22Rv1 (cell line): ENCODE measurements at regions not wholly inside any gene's neighbourhood (a gene's known extent, or its start where the extent isn't known, plus 50 kb on each side); places are given as distances from the start of the nearest gene placed in this dataset.

Source experiments
- H3K27ac ChIP-seq: fragments of 450-650 bp; 2 replicates; pipeline ENCODE4 v1.5.1; 2017
- CTCF ChIP-seq: fragments of 450-650 bp; IDR thresholded peaks from 2 replicates; pipeline ENCODE4 v1.5.1; 2017; ENCODE audit warnings: mild to moderate bottlenecking
- ZFX ChIP-seq: fragments of 450-650 bp; IDR thresholded peaks from 2 replicates; pipeline ENCODE4 v1.6.1; 2017; ENCODE audit warnings: antibody characterized with exemption, borderline replicate concordance

GRCh38 chrY:9029929-9030328, 307.3 kb upstream of the TSPY4 start:
- H3K27ac ChIP-seq = peak overlapping the region; percentile 64
- TF ChIP-seq ZFX (no peak), CTCF (no peak)

DNA sequence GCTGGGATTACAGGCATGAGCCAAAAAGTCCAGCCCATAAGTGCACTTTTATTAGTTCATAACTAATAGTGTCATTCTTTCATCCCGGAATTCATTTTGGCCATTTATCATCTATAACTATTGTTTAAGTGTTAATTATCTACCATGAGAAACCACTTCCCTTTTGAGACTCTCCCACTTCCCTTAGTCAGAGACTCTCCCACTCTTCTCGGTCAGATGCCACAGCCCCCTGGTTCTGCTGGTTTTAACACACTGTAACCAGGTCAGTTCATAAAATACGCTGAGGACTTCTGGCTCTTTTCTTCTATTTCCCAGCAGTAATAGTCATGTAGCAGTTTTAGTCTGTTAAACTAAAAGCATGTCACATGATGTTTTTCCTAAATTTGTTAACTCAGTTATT, 303.0 kb upstream of the TSPY4 start:
- no peak overlapping the region for H3K27ac ChIP-seq

GRCh38 chrY:9035246-9035645, 302.0 kb upstream of the TSPY4 start:
- no peak for TF ChIP-seq CTCF
- no peak overlapping the region for H3K27ac ChIP-seq

More for the DNA sequence above, 303.0 kb upstream of the TSPY4 start:
- TF ChIP-seq CTCF = no peak

DNA sequence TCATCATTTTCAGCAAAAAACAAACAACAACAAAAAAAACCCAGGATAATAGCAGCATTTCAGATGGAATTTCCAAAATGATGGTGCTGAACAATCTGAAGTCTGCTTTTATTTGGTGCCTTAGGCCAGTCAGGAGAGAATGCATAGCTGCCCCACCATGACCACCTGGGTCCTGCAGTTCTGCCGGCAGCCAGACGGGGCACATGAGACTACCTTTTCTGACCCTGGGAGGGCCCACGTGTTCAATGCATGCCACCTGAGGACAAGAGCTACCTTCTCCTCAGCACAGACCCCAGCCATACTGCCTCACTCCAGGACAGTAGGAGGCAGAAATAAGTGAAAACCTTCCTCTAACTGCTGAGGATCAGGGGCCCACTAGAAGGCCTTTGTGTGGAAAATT, 295.8 kb upstream of the TSPY4 start:
- TF ChIP-seq CTCF (no peak), ZFX (no peak)
- H3K27ac ChIP-seq = no peak overlapping the region
